GM19043 (cell line): ENCODE measurements at regions not wholly inside any gene's neighbourhood (a gene's known extent, or its start where the extent isn't known, plus 50 kb on each side); places are given as distances from the start of the nearest gene placed in this dataset.
"Not testable (repeated sequence)": the region's sequence is repeated elsewhere in the genome, so short reads cannot be mapped to it uniquely, and the experiment has no call there.

Experiments used
- ATAC-seq: cut with Tn5 transposase; IDR thresholded peaks from one replicate; pipeline ENCODE4 v1.9.1; 2021; ENCODE audit warnings: low read depth; ENCODE audit not compliant: unreplicated experiment

GRCh38 chr6:81376745-81377144, 375.7 kb downstream of the TENT5A start:
- ATAC-seq: no peak

- no peak for ATAC-seq
These were observed 379.1 kb downstream of the TENT5A start for GRCh38 chr6:81373414-81373813.

GRCh38 chr6:81371930-81372329, 380.6 kb downstream of the TENT5A start:
- ATAC-seq: no peak

GRCh38 chr6:81366972-81367371, 385.5 kb downstream of the TENT5A start:
- no peak for ATAC-seq

- ATAC-seq: no peak
These were observed 390.2 kb downstream of the TENT5A start for GRCh38 chr6:81362246-81362645.

- no peak for ATAC-seq
These were observed 399.2 kb downstream of the TENT5A start for GRCh38 chr6:81353262-81353661.

GRCh38 chr6:81344026-81344425, 408.5 kb downstream of the TENT5A start:
- not testable (repeated sequence) for ATAC-seq

GRCh38 chr6:81340946-81341345, 411.5 kb downstream of the TENT5A start:
- no peak for ATAC-seq

GRCh38 chr6:81331526-81331925, 421.0 kb downstream of the TENT5A start:
- ATAC-seq: no peak

GRCh38 chr6:81328700-81329099, 423.8 kb downstream of the TENT5A start:
- no peak for ATAC-seq

- no peak for ATAC-seq
These were observed 425.5 kb downstream of the TENT5A start for GRCh38 chr6:81326881-81327561.

GRCh38 chr6:81309811-81310210, 442.7 kb downstream of the TENT5A start:
- ATAC-seq: no peak

GRCh38 chr6:81308577-81309279, 443.8 kb downstream of the TENT5A start:
- no peak for ATAC-seq

GRCh38 chr6:81307651-81308214, 444.7 kb downstream of the TENT5A start:
- no peak for ATAC-seq

- ATAC-seq: no peak
These were observed 448.0 kb downstream of the TENT5A start for GRCh38 chr6:81304466-81304865.

- ATAC-seq: no peak
These were observed 451.5 kb downstream of the TENT5A start for GRCh38 chr6:81300961-81301360.

GRCh38 chr6:81298751-81299150, 453.7 kb downstream of the TENT5A start:
- ATAC-seq: no peak

GRCh38 chr6:81295310-81295709, 457.2 kb downstream of the TENT5A start:
- ATAC-seq: no peak

GRCh38 chr6:81293896-81294295, 458.6 kb downstream of the TENT5A start:
- no peak for ATAC-seq

- ATAC-seq: no peak
These were observed 463.3 kb downstream of the TENT5A start for GRCh38 chr6:81289229-81289628.

- no peak for ATAC-seq
These were observed 487.4 kb downstream of the TENT5A start for GRCh38 chr6:81265106-81265505.
